GM12878 (cell line): ENCODE measurements at regions not wholly inside any gene's neighbourhood (a gene's known extent, or its start where the extent isn't known, plus 50 kb on each side); places are given as distances from the start of the nearest gene placed in this dataset.

Experiments used
- ATAC-seq: fragments of 200-7000 bp; cut with Tn5 transposase; 3 replicates; pipeline ENCODE4 v1.9.1; 2020; ENCODE audit warnings: mild to moderate bottlenecking, moderate library complexity
- BruUV-seq: library from RNA; stranded (reverse); fragments of 400-500 nt; replicated peaks from 2 replicates; lab custom pipeline; 2021; lab: Mats Ljungman, UMichigan
- CTCF ChIA-PET: fragments of 300-600 bp; sonication (Branson Sonifier 250); formaldehyde crosslinking; extraction: SDS; loops from one replicate; lab custom pipeline; 2021; ENCODE audit warnings: inconsistent platforms; lab: Yijun Ruan, JAX
- POLR2A ChIA-PET: fragments of 350-600 bp; formaldehyde crosslinking; extraction: SDS; loops from one replicate; lab custom pipeline; 2021; ENCODE audit warnings: inconsistent platforms; lab: Charles Lee
- RAD21 ChIA-PET: fragments of 300-600 bp; sonication (Branson Sonifier 250); formaldehyde crosslinking; loops from one replicate; lab custom pipeline; 2023; ENCODE audit warnings: antibody characterized with exemption; ENCODE audit not compliant: unreplicated experiment; lab: Charles Lee
- SMC1A ChIA-PET: fragments of 300-600 bp; sonication (Branson Sonifier 250); formaldehyde crosslinking; loops from one replicate; lab custom pipeline; 2023; ENCODE audit not compliant: unreplicated experiment, uncharacterized antibody; lab: Charles Lee
- DNase-seq: peaks from one replicate; pipeline ENCODE4 v3.0.0-alpha.2; 2011; ENCODE audit warnings: low read depth, low spot score
- FAIRE-seq: peaks from 3 replicates; lab custom pipeline; 2011; peaks lifted over from hg19 to GRCh38; lab: Jason Lieb, UNC
- H2AFZ ChIP-seq: 2 replicates; pipeline ENCODE4 v1.6.0; 2011; ENCODE audit warnings: low read depth, low read length, control low read depth; ENCODE audit not compliant: control insufficient read depth
- H3K27ac ChIP-seq: 2 replicates; pipeline ENCODE4 v1.5.1; 2011; ENCODE audit warnings: control low read depth; ENCODE audit not compliant: control insufficient read depth, insufficient read depth
- H3K27me3 ChIP-seq, 2 experiments: replicated peaks in 1 of 2; 2 replicates each; pipeline versions ENCODE4 v1.6.0 to v1.6.1; 2011; ENCODE audit warnings: low read length in 1 of 2; ENCODE audit not compliant: control insufficient read depth in 2 of 2, insufficient read depth in 2 of 2
- H3K36me3 ChIP-seq, 2 experiments: 2 replicates each; pipeline ENCODE4 v1.5.1; 2011; ENCODE audit warnings: low read length in 1 of 2; ENCODE audit not compliant: control insufficient read depth in 2 of 2, insufficient read depth in 2 of 2
- H3K4me1 ChIP-seq: 2 replicates; pipeline ENCODE4 v1.6.1; 2011; ENCODE audit warnings: mild to moderate bottlenecking, low read length, moderate library complexity, mixed read lengths; ENCODE audit not compliant: control insufficient read depth, insufficient read depth
- H3K4me2 ChIP-seq: 2 replicates; pipeline ENCODE4 v1.6.0; 2011; ENCODE audit warnings: control low read depth; ENCODE audit not compliant: control insufficient read depth, insufficient read depth
- H3K4me3 ChIP-seq: fragments of 200-600 bp; sonication (generic); 2 replicates; pipeline ENCODE4 v1.5.1; 2016
- H3K79me2 ChIP-seq: 2 replicates; pipeline ENCODE4 v1.6.0; 2011; ENCODE audit warnings: low read length; ENCODE audit not compliant: control insufficient read depth, insufficient read depth
- H3K9ac ChIP-seq: 2 replicates; pipeline ENCODE4 v1.8.0; 2011; ENCODE audit warnings: low read length, control low read depth, mixed read lengths; ENCODE audit not compliant: control insufficient read depth, insufficient read depth
- H3K9me3 ChIP-seq: replicated peaks from 3 replicates; pipeline ENCODE4 v1.5.1; 2011; ENCODE audit warnings: mild to moderate bottlenecking, low read length; ENCODE audit not compliant: control insufficient read depth, insufficient read depth
- H4K20me1 ChIP-seq: 2 replicates; pipeline ENCODE4 v1.6.0; 2011; ENCODE audit not compliant: control insufficient read depth, insufficient read depth
- EED ChIP-seq: sonication (generic); IDR thresholded peaks from 2 replicates; pipeline ENCODE4 v1.6.1; 2016; ENCODE audit warnings: antibody characterized with exemption, low read depth
- FOXK2 ChIP-seq: fragments of 450-650 bp; IDR thresholded peaks from 2 replicates; pipeline ENCODE4 v1.6.1; 2017; ENCODE audit warnings: mild to moderate bottlenecking, moderate library complexity
- HDAC6 ChIP-seq: fragments of 200-600 bp; sonication (generic); IDR thresholded peaks from one replicate; pipeline ENCODE4 v1.8.0; 2017; ENCODE audit warnings: antibody characterized with exemption; ENCODE audit not compliant: unreplicated experiment
- IRF4 ChIP-seq: IDR thresholded peaks from 2 replicates; pipeline ENCODE4 v1.6.1; 2011; ENCODE audit warnings: low read depth, low read length
- KDM1A ChIP-seq: fragments of 200-600 bp; sonication (generic); IDR thresholded peaks from 2 replicates; pipeline ENCODE4 v1.6.1; 2016; ENCODE audit warnings: borderline replicate concordance
- MEF2A ChIP-seq: IDR thresholded peaks from 2 replicates; pipeline ENCODE4 v1.6.1; 2011; ENCODE audit warnings: low read depth, mild to moderate bottlenecking, low read length, moderate library complexity; ENCODE audit not compliant: insufficient read depth
- MTA3 ChIP-seq: IDR thresholded peaks from 2 replicates; pipeline ENCODE4 v1.6.1; 2012; ENCODE audit warnings: low read length, inconsistent platforms, borderline replicate concordance
- RBBP5 ChIP-seq: fragments of 200-600 bp; sonication (generic); conservative IDR thresholded peaks from 2 replicates; pipeline ENCODE4 v1.6.1; 2016
- RELA ChIP-seq: fragments of 450-650 bp; IDR thresholded peaks from 2 replicates; pipeline ENCODE4 v1.8.0; 2014; ENCODE audit warnings: borderline replicate concordance; ENCODE audit not compliant: partially characterized antibody
- STAT3 ChIP-seq: IDR thresholded peaks from 2 replicates; pipeline ENCODE4 v1.6.1; 2011; ENCODE audit warnings: low read depth, low read length, improper control_type of control experiment
- YY1 ChIP-seq: IDR thresholded peaks from 2 replicates; pipeline ENCODE4 v1.6.1; 2011; ENCODE audit warnings: low read depth, mild to moderate bottlenecking, low read length
- ZNF24 ChIP-seq: fragments of 450-650 bp; IDR thresholded peaks from 2 replicates; pipeline ENCODE4 v1.6.1; 2017; ENCODE audit warnings: antibody characterized with exemption, mild to moderate bottlenecking
- whole genome bisulfite sequencing: methylation state at CpG from one replicate; pipeline ENCODE4 v1.1.6; 2016; ENCODE audit warnings: low lambda C conversion rate; ENCODE audit not compliant: insufficient replicate concordance, insufficient coverage; ENCODE audit errors: missing lambda C conversion rate; 5-methylcytosine and 5-hydroxymethylcytosine counted together
- in situ Hi-C: fragments of 300-500 bp; cut with MboI; formaldehyde crosslinking; loops from 9 replicates; pipeline ENCODE4 v1.14.3; 2018; ENCODE audit warnings: mixed read lengths
- intact Hi-C: fragments of 100-400 bp; cut with micrococcal nuclease; formaldehyde crosslinking; loops from one replicate; pipeline ENCODE4 v1.14.2; 2022; ENCODE audit not compliant: unreplicated experiment
- TF ChIP-seq, protein P1 (sequence below): fragments of 450-650 bp; formaldehyde crosslinking; IDR thresholded peaks from 2 replicates; pipeline ENCODE4 v1.5.0; 2022; ENCODE audit warnings: mild to moderate bottlenecking, missing genetic modification characterization
- TF ChIP-seq, protein P2 (sequence below): IDR thresholded peaks from 2 replicates; pipeline ENCODE4 v1.6.1; 2012; ENCODE audit warnings: low read depth, low read length, improper control_type of control experiment
- TF ChIP-seq, protein P3 (sequence below), 3 experiments: IDR thresholded peaks in 2 of 3; conservative IDR thresholded peaks in 1 of 3; 2 replicates each; pipeline ENCODE4 v1.5.1; 2011; ENCODE audit warnings: low read depth in 3 of 3, low read length in 3 of 3, mild to moderate bottlenecking in 3 of 3, control low read depth in 2 of 3, moderate library complexity in 2 of 3, inconsistent platforms in 1 of 3, mixed read lengths in 1 of 3; ENCODE audit not compliant: control insufficient read depth in 2 of 3, insufficient read depth in 1 of 3; ENCODE audit errors: extremely low read depth in 1 of 3
- TF ChIP-seq, protein P4 (sequence below): IDR thresholded peaks from 2 replicates; pipeline ENCODE4 v1.6.1; 2011; ENCODE audit warnings: borderline replicate concordance, low read depth, mild to moderate bottlenecking, moderate library complexity, mixed read lengths, low read length; ENCODE audit not compliant: insufficient read depth; ENCODE audit errors: extremely low read length

DNA sequence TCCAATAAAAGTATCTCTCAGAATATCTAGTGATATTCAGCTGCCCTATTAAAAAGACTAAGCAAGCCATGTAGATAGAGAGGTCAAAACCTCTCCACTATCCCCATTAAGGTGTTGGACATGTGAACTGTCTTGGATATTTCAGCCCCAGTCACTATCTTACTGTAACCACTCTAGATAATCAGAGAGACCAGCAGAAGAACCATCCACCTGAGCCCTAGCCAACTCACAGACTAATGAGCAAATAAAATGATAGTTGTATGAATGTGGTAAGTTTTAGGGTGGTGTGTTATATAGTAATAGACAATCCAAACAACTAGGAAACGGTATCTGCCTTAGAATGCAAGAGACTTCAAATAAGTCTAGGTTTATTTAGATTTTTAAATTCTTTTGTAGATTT lies 268.6 kb upstream of the KLF14 start:
- H3K36me3 ChIP-seq = no peaks in the 10 kb centered on the region; a peak in 1 of 4 replicates
- H3K9me3 ChIP-seq = 0 out of 3 replicates have a peak, but pooled peaks cover 2% of the 10 kb centered on the region
- ChIA-PET RAD21 (interaction anchor here (0.7 to 2.3 kb wide), 6 partner anchors 8 to 346 kb away, joined by 3 to 9 read pairs (median 4); no protein-coding TSS in a partner anchor), SMC1A (interaction anchor here (1.0 to 5.4 kb wide), 6 partner anchors 14 to 105 kb away, joined by 3 to 41 read pairs (median 9); no protein-coding TSS in a partner anchor), CTCF (interaction anchor here (0.6 to 10.4 kb wide), 11 partner anchors 10 to 965 kb away, joined by 3 to 105 read pairs (median 3); no protein-coding TSS in a partner anchor), POLR2A (interaction anchor here (0.5 to 1.2 kb wide), 3 partner anchors 13 to 184 kb away, joined by 3 to 4 read pairs (median 3); no protein-coding TSS in a partner anchor)
- FAIRE-seq = no peak
- TF ChIP-seq KDM1A (no peak), ZNF24 (no peak), MEF2A (no peak), EED (no peak), YY1 (no peak), IRF4 (no peak), FOXK2 (no peak), MTA3 (no peak), HDAC6 (no peak), STAT3 (no peak), RBBP5 (no peak), RELA (no peak)
- TF ChIP-seq, protein P1, sequence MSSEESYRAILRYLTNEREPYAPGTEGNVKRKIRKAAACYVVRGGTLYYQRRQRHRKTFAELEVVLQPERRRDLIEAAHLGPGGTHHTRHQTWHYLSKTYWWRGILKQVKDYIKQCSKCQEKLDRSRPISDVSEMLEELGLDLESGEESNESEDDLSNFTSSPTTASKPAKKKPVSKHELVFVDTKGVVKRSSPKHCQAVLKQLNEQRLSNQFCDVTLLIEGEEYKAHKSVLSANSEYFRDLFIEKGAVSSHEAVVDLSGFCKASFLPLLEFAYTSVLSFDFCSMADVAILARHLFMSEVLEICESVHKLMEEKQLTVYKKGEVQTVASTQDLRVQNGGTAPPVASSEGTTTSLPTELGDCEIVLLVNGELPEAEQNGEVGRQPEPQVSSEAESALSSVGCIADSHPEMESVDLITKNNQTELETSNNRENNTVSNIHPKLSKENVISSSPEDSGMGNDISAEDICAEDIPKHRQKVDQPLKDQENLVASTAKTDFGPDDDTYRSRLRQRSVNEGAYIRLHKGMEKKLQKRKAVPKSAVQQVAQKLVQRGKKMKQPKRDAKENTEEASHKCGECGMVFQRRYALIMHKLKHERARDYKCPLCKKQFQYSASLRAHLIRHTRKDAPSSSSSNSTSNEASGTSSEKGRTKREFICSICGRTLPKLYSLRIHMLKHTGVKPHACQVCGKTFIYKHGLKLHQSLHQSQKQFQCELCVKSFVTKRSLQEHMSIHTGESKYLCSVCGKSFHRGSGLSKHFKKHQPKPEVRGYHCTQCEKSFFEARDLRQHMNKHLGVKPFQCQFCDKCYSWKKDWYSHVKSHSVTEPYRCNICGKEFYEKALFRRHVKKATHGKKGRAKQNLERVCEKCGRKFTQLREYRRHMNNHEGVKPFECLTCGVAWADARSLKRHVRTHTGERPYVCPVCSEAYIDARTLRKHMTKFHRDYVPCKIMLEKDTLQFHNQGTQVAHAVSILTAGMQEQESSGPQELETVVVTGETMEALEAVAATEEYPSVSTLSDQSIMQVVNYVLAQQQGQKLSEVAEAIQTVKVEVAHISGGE (CRISPR knock-in tag) = no peak
- TF ChIP-seq, protein P2, sequence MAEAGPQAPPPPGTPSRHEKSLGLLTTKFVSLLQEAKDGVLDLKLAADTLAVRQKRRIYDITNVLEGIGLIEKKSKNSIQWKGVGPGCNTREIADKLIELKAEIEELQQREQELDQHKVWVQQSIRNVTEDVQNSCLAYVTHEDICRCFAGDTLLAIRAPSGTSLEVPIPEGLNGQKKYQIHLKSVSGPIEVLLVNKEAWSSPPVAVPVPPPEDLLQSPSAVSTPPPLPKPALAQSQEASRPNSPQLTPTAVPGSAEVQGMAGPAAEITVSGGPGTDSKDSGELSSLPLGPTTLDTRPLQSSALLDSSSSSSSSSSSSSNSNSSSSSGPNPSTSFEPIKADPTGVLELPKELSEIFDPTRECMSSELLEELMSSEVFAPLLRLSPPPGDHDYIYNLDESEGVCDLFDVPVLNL = no peak
- TF ChIP-seq, protein P3, sequence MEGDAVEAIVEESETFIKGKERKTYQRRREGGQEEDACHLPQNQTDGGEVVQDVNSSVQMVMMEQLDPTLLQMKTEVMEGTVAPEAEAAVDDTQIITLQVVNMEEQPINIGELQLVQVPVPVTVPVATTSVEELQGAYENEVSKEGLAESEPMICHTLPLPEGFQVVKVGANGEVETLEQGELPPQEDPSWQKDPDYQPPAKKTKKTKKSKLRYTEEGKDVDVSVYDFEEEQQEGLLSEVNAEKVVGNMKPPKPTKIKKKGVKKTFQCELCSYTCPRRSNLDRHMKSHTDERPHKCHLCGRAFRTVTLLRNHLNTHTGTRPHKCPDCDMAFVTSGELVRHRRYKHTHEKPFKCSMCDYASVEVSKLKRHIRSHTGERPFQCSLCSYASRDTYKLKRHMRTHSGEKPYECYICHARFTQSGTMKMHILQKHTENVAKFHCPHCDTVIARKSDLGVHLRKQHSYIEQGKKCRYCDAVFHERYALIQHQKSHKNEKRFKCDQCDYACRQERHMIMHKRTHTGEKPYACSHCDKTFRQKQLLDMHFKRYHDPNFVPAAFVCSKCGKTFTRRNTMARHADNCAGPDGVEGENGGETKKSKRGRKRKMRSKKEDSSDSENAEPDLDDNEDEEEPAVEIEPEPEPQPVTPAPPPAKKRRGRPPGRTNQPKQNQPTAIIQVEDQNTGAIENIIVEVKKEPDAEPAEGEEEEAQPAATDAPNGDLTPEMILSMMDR (IDR thresholded peaks at IDR 0.05 in 2 of 3, conservative IDR thresholded peaks at IDR 0.05 in 1 of 3; ENCODE audit: control insufficient read depth in 2 of 3, extremely low read depth in 1 of 3, insufficient read depth in 1 of 3, low read depth in 3 of 3, low read length in 3 of 3) = no peak
- TF ChIP-seq, protein P4, sequence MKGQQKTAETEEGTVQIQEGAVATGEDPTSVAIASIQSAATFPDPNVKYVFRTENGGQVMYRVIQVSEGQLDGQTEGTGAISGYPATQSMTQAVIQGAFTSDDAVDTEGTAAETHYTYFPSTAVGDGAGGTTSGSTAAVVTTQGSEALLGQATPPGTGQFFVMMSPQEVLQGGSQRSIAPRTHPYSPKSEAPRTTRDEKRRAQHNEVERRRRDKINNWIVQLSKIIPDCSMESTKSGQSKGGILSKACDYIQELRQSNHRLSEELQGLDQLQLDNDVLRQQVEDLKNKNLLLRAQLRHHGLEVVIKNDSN = no peak
- no peak overlapping the region for H3K4me3 ChIP-seq
- DNase-seq = no peak
- in situ Hi-C loops (no loop called here), intact Hi-C loops (no loop called here)
- peaks cover 10% of the 10 kb centered on the region for H3K79me2 ChIP-seq
- H3K27me3 ChIP-seq = no peaks in the 10 kb centered on the region
- peaks cover 4% of the 10 kb centered on the region for H3K4me1 ChIP-seq
- H2AFZ ChIP-seq = no peak overlapping the region
- H3K27ac ChIP-seq = no peak overlapping the region
- WGBS = 100% methylated on average over 1 of the region's 1 CpG
- no peak overlapping the region for H3K9ac ChIP-seq
- no peak overlapping the region for H3K4me2 ChIP-seq
- ATAC-seq = no peak
- no TSS peak for BruUV-seq
- no peaks in the 10 kb centered on the region for H4K20me1 ChIP-seq
